OCI-LY7 (cell line): ENCODE measurements at regions not wholly inside any gene's neighbourhood (a gene's known extent, or its start where the extent isn't known, plus 50 kb on each side); places are given as distances from the start of the nearest gene placed in this dataset.

Source experiments
- BruUV-seq: library from RNA; stranded (reverse); fragments of 400-500 nt; replicated peaks from 2 replicates; lab custom pipeline; 2021; lab: Mats Ljungman, UMichigan
- CTCF ChIA-PET: fragments of 300-600 bp; sonication (Branson Sonifier 250); formaldehyde crosslinking; loops from one replicate; lab custom pipeline; 2022; ENCODE audit warnings: antibody characterized with exemption; ENCODE audit not compliant: unreplicated experiment; lab: Charles Lee
- POLR2A ChIA-PET: fragments of 300-600 bp; sonication (Branson Sonifier 250); formaldehyde crosslinking; loops from one replicate; lab custom pipeline; 2022; ENCODE audit warnings: antibody characterized with exemption; lab: Charles Lee
- DNase-seq: peaks from one replicate; pipeline ENCODE4 v3.0.0-alpha.2; 2015; ENCODE audit warnings: low spot score
- H2AFZ ChIP-seq: fragments of 200-600 bp; sonication (generic), shearing (Covaris generic); 2 replicates; pipeline ENCODE4 v1.6.1; 2014; ENCODE audit warnings: mild to moderate bottlenecking, antibody characterized with exemption, low read length, moderate library complexity
- H3K27ac ChIP-seq: fragments of 200-600 bp; sonication (generic); 2 replicates; pipeline ENCODE4 v1.5.1; 2014; ENCODE audit warnings: mixed run types, low read depth, mild to moderate bottlenecking, moderate library complexity, low read length, inconsistent platforms; ENCODE audit not compliant: poor library complexity, severe bottlenecking
- H3K36me3 ChIP-seq: fragments of 200-600 bp; sonication (generic); 2 replicates; pipeline ENCODE4 v1.6.1; 2014; ENCODE audit warnings: mild to moderate bottlenecking, antibody characterized with exemption, low read length, moderate library complexity, mixed read lengths; ENCODE audit not compliant: insufficient read depth
- H3K4me1 ChIP-seq: fragments of 200-600 bp; sonication (generic); 2 replicates; pipeline ENCODE4 v1.5.1; 2014; ENCODE audit warnings: mild to moderate bottlenecking, low read length; ENCODE audit not compliant: insufficient read depth, poor library complexity, severe bottlenecking
- H3K4me2 ChIP-seq: fragments of 200-600 bp; sonication (generic); 2 replicates; pipeline ENCODE4 v1.6.1; 2014; ENCODE audit warnings: mild to moderate bottlenecking, low read length
- H3K4me3 ChIP-seq: fragments of 200-600 bp; sonication (generic); 2 replicates; pipeline ENCODE4 v1.5.1; 2014; ENCODE audit warnings: mild to moderate bottlenecking, low read depth, low read length; ENCODE audit not compliant: poor library complexity, severe bottlenecking
- H3K79me2 ChIP-seq: fragments of 200-600 bp; sonication (generic); 2 replicates; pipeline ENCODE4 v1.6.1; 2016; ENCODE audit warnings: low read depth, mild to moderate bottlenecking, low read length, moderate library complexity, mixed read lengths; ENCODE audit not compliant: insufficient read depth
- H3K9me2 ChIP-seq: fragments of 200-600 bp; sonication (generic); 2 replicates; pipeline ENCODE4 v1.6.1; 2016; ENCODE audit warnings: mild to moderate bottlenecking, low read length, mixed read lengths; ENCODE audit not compliant: insufficient read depth
- H3K9me3 ChIP-seq: fragments of 200-600 bp; sonication (generic); 2 replicates; pipeline ENCODE4 v1.6.1; 2014; ENCODE audit warnings: mild to moderate bottlenecking, mixed run types, low read length, mixed read lengths
- H4K20me1 ChIP-seq: fragments of 200-600 bp; sonication (generic); 2 replicates; pipeline ENCODE4 v1.6.1; 2014; ENCODE audit warnings: mild to moderate bottlenecking, antibody characterized with exemption, low read length, moderate library complexity, mixed read lengths; ENCODE audit not compliant: insufficient read depth
- CTCF ChIP-seq: fragments of 200-600 bp; sonication (generic); conservative IDR thresholded peaks from 2 replicates; pipeline ENCODE4 v1.5.1; 2014; ENCODE audit warnings: mild to moderate bottlenecking, antibody characterized with exemption, low read length, moderate library complexity, mixed read lengths
- EZH2phosphoT487 ChIP-seq: fragments of 200-600 bp; sonication (generic); IDR thresholded peaks from 2 replicates; pipeline ENCODE4 v1.6.1; 2018; ENCODE audit warnings: low read depth, borderline replicate concordance, mild to moderate bottlenecking, mixed run types, antibody characterized with exemption, low read length, moderate library complexity, mixed read lengths
- intact Hi-C: fragments of 100-400 bp; cut with micrococcal nuclease; formaldehyde crosslinking; loops from one replicate; pipeline ENCODE4 v1.10.0; 2022; ENCODE audit not compliant: unreplicated experiment

DNA sequence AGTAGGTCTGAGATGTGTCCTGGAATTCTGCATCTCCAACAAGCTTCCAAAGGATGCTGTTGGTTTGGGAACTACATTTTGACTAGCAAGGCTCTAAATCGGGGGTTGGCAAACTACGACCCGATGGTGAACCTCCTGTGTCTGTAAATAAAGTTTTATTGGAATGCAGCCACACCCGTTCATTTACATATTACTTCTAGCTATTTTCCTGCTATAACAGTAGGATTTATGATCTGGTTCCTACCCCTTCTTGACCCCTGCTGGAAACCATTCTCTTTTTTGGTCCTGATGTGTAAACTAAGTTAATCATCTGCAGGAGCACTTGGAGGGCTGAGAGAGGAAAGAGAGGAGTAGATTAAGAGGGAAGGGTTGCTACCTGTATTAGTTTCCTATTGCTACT lies 454.5 kb downstream of the RASEF start:
- Histone ChIP-seq H3K27ac (no peak overlapping the region), H3K4me2 (no peak overlapping the region), H3K79me2 (no peaks in the 10 kb centered on the region), H3K9me2 (no peaks in the 10 kb centered on the region), H2AFZ (no peak overlapping the region), H3K4me3 (no peak overlapping the region), H4K20me1 (no peaks in the 10 kb centered on the region), H3K4me1 (no peaks in the 10 kb centered on the region), H3K9me3 (no peaks in the 10 kb centered on the region), H3K36me3 (no peaks in the 10 kb centered on the region)
- TF ChIP-seq EZH2phosphoT487, result no peak
- TF ChIP-seq CTCF, result no peak
- intact Hi-C loops, result loop anchor here (5.0 kb wide), 1 partner anchor 1086 kb away; no protein-coding TSS in a partner anchor
- BruUV-seq, result no TSS peak
- ChIA-PET POLR2A (interaction anchor here (0.6 to 1.4 kb wide), 4 partner anchors 12 to 1640 kb away, joined by 3 to 5 read pairs (median 4); no protein-coding TSS in a partner anchor), CTCF (no interaction called here)
- no peak for DNase-seq

DNA sequence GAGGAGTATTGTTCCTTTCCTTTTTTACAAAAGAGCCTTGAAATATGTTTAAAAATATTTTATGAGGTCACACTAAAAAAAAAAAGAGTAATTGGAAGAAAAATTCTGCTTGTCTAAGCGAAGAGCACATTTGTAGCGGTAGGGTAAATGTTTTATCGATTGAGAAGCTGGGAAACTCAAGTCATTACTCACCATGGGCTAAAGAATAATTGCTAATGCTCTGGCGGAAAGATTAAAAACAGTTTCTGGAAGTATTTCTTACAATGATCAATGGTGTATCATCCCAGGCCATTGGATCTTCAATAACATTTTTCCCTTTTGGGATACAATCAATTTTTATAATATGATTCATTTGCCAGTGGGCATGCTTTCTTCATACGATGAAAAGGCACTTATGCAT lies 450.0 kb downstream of the RASEF start:
- H3K4me2 ChIP-seq, result no peak overlapping the region
- no peaks in the 10 kb centered on the region for H3K4me1 ChIP-seq
- intact Hi-C loops, result no loop called here
- TF ChIP-seq EZH2phosphoT487, result no peak
- no peak for TF ChIP-seq CTCF
- no peak overlapping the region for H3K27ac ChIP-seq
- POLR2A ChIA-PET, result no interaction called here
- H3K79me2 ChIP-seq, result no peaks in the 10 kb centered on the region
- H3K9me2 ChIP-seq, result no peaks in the 10 kb centered on the region
- H2AFZ ChIP-seq, result no peak overlapping the region
- no peaks in the 10 kb centered on the region for H3K36me3 ChIP-seq
- no peaks in the 10 kb centered on the region for H4K20me1 ChIP-seq
- no peak overlapping the region for H3K4me3 ChIP-seq
- CTCF ChIA-PET, result no interaction called here
- BruUV-seq, result no TSS peak
- DNase-seq, result no peak
- no peaks in the 10 kb centered on the region for H3K9me3 ChIP-seq

GRCh38 chr9:82613498-82613897 lies 449.4 kb downstream of the RASEF start:
- H3K79me2 ChIP-seq, result no peaks in the 10 kb centered on the region
- H3K27ac ChIP-seq, result no peak overlapping the region
- no peak overlapping the region for H3K4me3 ChIP-seq
- ChIA-PET CTCF (no interaction called here), POLR2A (no interaction called here)
- intact Hi-C loops, result no loop called here
- TF ChIP-seq EZH2phosphoT487 (no peak), CTCF (no peak)
- no peaks in the 10 kb centered on the region for H3K9me2 ChIP-seq
- DNase-seq, result no peak
- no peaks in the 10 kb centered on the region for H4K20me1 ChIP-seq
- H2AFZ ChIP-seq, result no peak overlapping the region
- H3K36me3 ChIP-seq, result no peaks in the 10 kb centered on the region
- no TSS peak for BruUV-seq
- no peaks in the 10 kb centered on the region for H3K9me3 ChIP-seq
- no peak overlapping the region for H3K4me2 ChIP-seq
- H3K4me1 ChIP-seq, result no peaks in the 10 kb centered on the region
